Adrenal gland (tissue), 9 donors: ENCODE measurements at regions not wholly inside any gene's neighbourhood (a gene's known extent, or its start where the extent isn't known, plus 50 kb on each side); places are given as distances from the start of the nearest gene placed in this dataset.

Source experiments
- DNase-seq, 7 donors: peaks; one replicate each; pipeline ENCODE4 v3.0.0-alpha.2; 2019 to 2020
- H3K27ac ChIP-seq, 5 donors: fragments of 200-600 bp; sonication (generic) in 4 of 5; 1 replicate in 3 of 5; 2 replicates in 2 of 5; pipeline versions ENCODE4 v1.5.1 to v1.8.0; 2016 to 2020; ENCODE audit warnings: mild to moderate bottlenecking in 1 of 5
- H3K27me3 ChIP-seq: fragments of 200-600 bp; 2 replicates; pipeline ENCODE4 v1.8.0; 2021
- H3K36me3 ChIP-seq, 2 donors: fragments of 200-600 bp; replicated peaks in 1 of 2; 1 replicate in 1 of 2; 2 replicates in 1 of 2; pipeline versions ENCODE4 v1.5.1 to v1.8.0; 2018 to 2022
- H3K4me1 ChIP-seq, 2 donors: fragments of 200-600 bp; replicated peaks in 1 of 2; 1 replicate in 1 of 2; 2 replicates in 1 of 2; pipeline versions ENCODE4 v1.5.1 to v1.8.0; 2018 to 2021
- H3K4me3 ChIP-seq, 4 donors: fragments of 200-600 bp; sonication (generic) in 3 of 4; one replicate each; pipeline ENCODE4 v1.5.1; 2016 to 2018
- H3K9me3 ChIP-seq, 3 donors: fragments of 200-600 bp; sonication (generic) in 1 of 3; replicated peaks in 1 of 3; 1 replicate in 2 of 3; 2 replicates in 1 of 3; pipeline versions ENCODE4 v1.5.1 to v1.8.0; 2016 to 2021
- POLR2A ChIP-seq, 2 donors: fragments of 450-650 bp; IDR thresholded peaks; one replicate each; pipeline ENCODE4 v1.6.1; 2017; ENCODE audit warnings: antibody characterized with exemption in 2 of 2, mild to moderate bottlenecking in 2 of 2, moderate library complexity in 1 of 2
- WGBS, 4 donors: extraction: QIAGEN DNeasy Blood & Tissue Kit in 2 of 4; methylation state at CpG; one replicate each; pipeline versions ENCODE4 v1.1.5 to v1.1.7; 2013 to 2017; 5-methylcytosine and 5-hydroxymethylcytosine counted together
- intact Hi-C, 2 donors: fragments of 100-400 bp; cut with DNase I; formaldehyde crosslinking; loops; one replicate each; pipeline versions ENCODE4 v1.14.1 to v1.15.0; 2022 to 2023
- TF ChIP-seq, protein P1 (sequence below), 6 experiments: fragments of 450-650 bp in 4 of 6; fragments of 200-600 bp in 2 of 6; sonication (generic) in 1 of 6; IDR thresholded peaks; 1 replicate in 5 of 6; 2 replicates in 1 of 6; pipeline versions ENCODE4 v1.5.1 to v1.8.0; 2016 to 2021; ENCODE audit warnings: antibody characterized with exemption in 6 of 6, mild to moderate bottlenecking in 2 of 6, moderate library complexity in 1 of 6
- donor health status: healthy with polysubstance abuse.
- donor health status: Bipolar disorder and iron deficiency.
- donor health status: DM: yes; HTN: yes; CAD: no.
- donor health status: DM: no; HTN: no; CAD: no.
- donor health status: DM: no; HTN: no; CAD: no.

DNA sequence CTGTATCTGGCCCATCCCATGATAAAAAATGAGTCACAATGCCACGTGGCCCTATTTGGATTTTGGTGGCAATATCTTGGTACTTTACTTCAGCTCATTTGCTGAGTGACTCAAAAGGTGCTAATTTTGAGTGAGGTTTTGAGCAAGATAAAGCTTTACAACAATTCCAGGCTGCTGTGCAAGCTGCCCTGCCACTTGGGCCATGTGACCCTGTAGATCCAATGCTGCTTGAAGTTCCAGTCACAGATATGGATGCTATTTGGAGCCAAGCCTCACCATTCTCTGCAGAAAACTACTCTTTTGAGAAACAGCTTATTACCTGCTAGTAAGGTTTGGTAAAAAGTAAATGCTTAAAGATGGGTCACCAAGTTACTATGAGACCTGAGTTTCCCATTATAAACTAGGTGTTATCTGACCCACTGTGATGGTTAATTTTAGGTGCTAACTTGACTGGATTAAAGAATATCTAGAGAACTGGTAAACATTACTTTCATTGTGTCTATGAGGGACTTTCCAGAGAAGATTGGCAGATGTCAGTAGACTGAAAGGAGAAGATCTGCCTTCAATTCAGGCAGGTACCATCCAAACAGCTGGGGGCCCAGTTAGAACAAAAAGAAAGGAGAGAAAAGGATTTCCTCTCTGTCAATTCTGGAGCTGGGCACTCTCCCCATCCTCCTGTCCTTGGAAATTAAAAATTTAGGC is 1083.9 kb downstream of the DIPK2A start:
- 46 to 70% (median 65%) methylated on average over 1 of the region's 1 CpG for WGBS, 4 donors

DNA sequence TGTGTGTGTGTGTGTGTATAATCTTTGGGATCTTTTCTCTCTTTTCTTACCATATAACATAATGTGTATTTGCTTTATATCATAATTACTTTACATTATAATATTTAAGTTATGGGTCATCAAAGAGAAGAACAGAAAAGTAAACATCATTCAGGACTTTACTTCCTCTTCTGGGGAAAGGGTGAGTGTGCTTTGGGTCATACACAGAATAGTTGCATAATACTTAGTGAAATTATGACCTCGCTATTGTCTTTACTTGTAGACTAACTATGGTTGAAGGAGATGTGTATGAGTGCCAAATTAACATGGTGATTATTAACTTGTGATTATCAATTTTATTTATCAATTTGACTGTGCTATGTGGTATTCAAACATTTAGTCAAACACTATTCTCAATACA is 1086.9 kb downstream of the DIPK2A start:
- no peaks in the 10 kb centered on the region for H3K36me3 ChIP-seq
- TF ChIP-seq, protein P1, sequence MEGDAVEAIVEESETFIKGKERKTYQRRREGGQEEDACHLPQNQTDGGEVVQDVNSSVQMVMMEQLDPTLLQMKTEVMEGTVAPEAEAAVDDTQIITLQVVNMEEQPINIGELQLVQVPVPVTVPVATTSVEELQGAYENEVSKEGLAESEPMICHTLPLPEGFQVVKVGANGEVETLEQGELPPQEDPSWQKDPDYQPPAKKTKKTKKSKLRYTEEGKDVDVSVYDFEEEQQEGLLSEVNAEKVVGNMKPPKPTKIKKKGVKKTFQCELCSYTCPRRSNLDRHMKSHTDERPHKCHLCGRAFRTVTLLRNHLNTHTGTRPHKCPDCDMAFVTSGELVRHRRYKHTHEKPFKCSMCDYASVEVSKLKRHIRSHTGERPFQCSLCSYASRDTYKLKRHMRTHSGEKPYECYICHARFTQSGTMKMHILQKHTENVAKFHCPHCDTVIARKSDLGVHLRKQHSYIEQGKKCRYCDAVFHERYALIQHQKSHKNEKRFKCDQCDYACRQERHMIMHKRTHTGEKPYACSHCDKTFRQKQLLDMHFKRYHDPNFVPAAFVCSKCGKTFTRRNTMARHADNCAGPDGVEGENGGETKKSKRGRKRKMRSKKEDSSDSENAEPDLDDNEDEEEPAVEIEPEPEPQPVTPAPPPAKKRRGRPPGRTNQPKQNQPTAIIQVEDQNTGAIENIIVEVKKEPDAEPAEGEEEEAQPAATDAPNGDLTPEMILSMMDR (IDR thresholded peaks at IDR 0.05): no peak
- TF ChIP-seq POLR2A (IDR thresholded peaks at IDR 0.05): no peak
- no peaks in the 10 kb centered on the region for H3K27me3 ChIP-seq
- no peak for DNase-seq
- H3K27ac ChIP-seq: no peak overlapping the region
- intact Hi-C loops: no loop called here
- H3K9me3 ChIP-seq: no peaks in the 10 kb centered on the region
- 87 to 95% (median 92%) methylated on average over 1 of the region's 1 CpG for WGBS, 4 donors
- no peak overlapping the region for H3K4me3 ChIP-seq
- no peaks in the 10 kb centered on the region for H3K4me1 ChIP-seq

More for the DNA sequence above, 1083.9 kb downstream of the DIPK2A start:
- Histone ChIP-seq H3K4me3 (no peak overlapping the region), H3K9me3 (no peaks in the 10 kb centered on the region), H3K36me3 (no peaks in the 10 kb centered on the region), H3K27me3 (no peaks in the 10 kb centered on the region), H3K4me1 (no peaks in the 10 kb centered on the region), H3K27ac (no peak overlapping the region)
- no peak for DNase-seq
- no peak for TF ChIP-seq POLR2A (IDR thresholded peaks at IDR 0.05)
- TF ChIP-seq, protein P1 (IDR thresholded peaks at IDR 0.05): no peak
- intact Hi-C loops: no loop called here

GRCh38 chr3:145063616-145064015 is 1092.0 kb downstream of the DIPK2A start:
- DNase-seq: no peak
- intact Hi-C loops: no loop called here
- 81 to 87% (median 84%) methylated on average over 5 of the region's 5 CpGs for WGBS, 4 donors
- H3K4me1 ChIP-seq: no peaks in the 10 kb centered on the region
- H3K27ac ChIP-seq: no peak overlapping the region
- H3K36me3 ChIP-seq: no peaks in the 10 kb centered on the region
- H3K27me3 ChIP-seq: no peaks in the 10 kb centered on the region
- no peak overlapping the region for H3K4me3 ChIP-seq
- H3K9me3 ChIP-seq: no peaks in the 10 kb centered on the region
- TF ChIP-seq, protein P1 (IDR thresholded peaks at IDR 0.05): no peak
- TF ChIP-seq POLR2A (IDR thresholded peaks at IDR 0.05): no peak

GRCh38 chr3:145070795-145071194 is 1090.2 kb downstream of the PLOD2 start:
- H3K9me3 ChIP-seq: no peaks in the 10 kb centered on the region
- H3K36me3 ChIP-seq: no peaks in the 10 kb centered on the region
- no peaks in the 10 kb centered on the region for H3K27me3 ChIP-seq
- 88 to 97% (median 95%) methylated on average over 2 of the region's 2 CpGs for WGBS, 4 donors
- H3K4me1 ChIP-seq: no peaks in the 10 kb centered on the region
- intact Hi-C loops: no loop called here
- H3K27ac ChIP-seq: no peak overlapping the region
- TF ChIP-seq, protein P1 (IDR thresholded peaks at IDR 0.05): no peak
- no peak for TF ChIP-seq POLR2A (IDR thresholded peaks at IDR 0.05)
- H3K4me3 ChIP-seq: no peak overlapping the region
- no peak for DNase-seq
